GM10248 (cell line): ENCODE measurements at regions not wholly inside any gene's neighbourhood (a gene's known extent, or its start where the extent isn't known, plus 50 kb on each side); places are given as distances from the start of the nearest gene placed in this dataset.

ENCODE experiments used
- CTCF ChIA-PET: fragments of 300-600 bp; sonication (Branson Sonifier 250); formaldehyde crosslinking; extraction: SDS; loops from one replicate; lab custom pipeline; 2021; ENCODE audit warnings: antibody characterized with exemption; lab: Yijun Ruan, JAX
- POLR2A ChIA-PET: fragments of 350-650 bp; sonication (Branson Sonifier 250); formaldehyde crosslinking; extraction: SDS; loops from one replicate; lab custom pipeline; 2020; ENCODE audit warnings: antibody characterized with exemption; lab: Yijun Ruan, JAX
- DNase-seq: peaks from one replicate; pipeline ENCODE4 v3.0.0; 2012; ENCODE audit errors: extremely low spot score
- TF ChIP-seq, protein P1 (sequence below): IDR thresholded peaks from 2 replicates; pipeline ENCODE4 v1.5.1; 2012; ENCODE audit warnings: mild to moderate bottlenecking, low read depth; ENCODE audit errors: extremely low read depth, missing control alignments, control extremely low read depth

DNA sequence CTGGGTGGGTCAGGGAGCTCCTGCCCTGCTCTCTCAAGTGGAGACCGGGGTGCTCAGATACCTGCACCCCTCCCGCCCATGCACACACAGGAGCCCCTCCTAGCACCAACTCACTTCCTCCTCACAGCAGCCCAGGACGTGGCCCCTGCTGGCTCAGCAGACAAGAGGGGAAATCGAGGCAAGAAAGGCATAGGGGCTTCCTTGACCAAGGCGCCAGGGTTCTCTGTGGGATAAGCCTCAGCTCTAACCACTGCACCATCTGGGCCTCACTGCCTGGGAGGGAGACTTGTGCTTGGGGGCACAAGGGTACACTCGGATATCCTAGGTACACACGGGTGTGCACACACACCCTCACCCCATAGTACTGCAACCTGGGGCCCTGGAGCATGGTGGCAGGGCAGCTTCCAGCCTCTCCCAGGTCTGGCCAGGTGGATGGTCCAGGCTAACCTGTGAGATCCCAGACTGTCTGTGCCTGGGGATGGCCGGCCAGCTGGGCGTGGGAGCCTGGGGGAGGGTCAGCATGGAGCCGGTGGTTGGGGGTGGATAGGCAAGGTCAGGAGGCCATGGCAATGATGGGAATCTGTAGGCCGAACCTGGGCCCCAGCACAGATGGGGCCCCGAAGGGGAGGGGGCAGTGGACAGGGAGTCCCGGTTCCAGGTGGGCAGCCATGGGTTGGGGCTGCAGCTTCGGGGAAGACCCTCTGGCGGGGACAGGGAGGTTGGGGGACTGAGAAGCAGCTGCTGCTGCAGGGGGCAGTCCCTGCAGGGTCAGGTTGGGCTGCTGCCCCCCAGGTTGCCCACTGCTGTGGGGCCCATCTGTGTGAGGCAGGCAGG lies 312.4 kb downstream of the TMEM121 start:
- no peak for DNase-seq
- ChIA-PET CTCF (no interaction called here), POLR2A (no interaction called here)

DNA sequence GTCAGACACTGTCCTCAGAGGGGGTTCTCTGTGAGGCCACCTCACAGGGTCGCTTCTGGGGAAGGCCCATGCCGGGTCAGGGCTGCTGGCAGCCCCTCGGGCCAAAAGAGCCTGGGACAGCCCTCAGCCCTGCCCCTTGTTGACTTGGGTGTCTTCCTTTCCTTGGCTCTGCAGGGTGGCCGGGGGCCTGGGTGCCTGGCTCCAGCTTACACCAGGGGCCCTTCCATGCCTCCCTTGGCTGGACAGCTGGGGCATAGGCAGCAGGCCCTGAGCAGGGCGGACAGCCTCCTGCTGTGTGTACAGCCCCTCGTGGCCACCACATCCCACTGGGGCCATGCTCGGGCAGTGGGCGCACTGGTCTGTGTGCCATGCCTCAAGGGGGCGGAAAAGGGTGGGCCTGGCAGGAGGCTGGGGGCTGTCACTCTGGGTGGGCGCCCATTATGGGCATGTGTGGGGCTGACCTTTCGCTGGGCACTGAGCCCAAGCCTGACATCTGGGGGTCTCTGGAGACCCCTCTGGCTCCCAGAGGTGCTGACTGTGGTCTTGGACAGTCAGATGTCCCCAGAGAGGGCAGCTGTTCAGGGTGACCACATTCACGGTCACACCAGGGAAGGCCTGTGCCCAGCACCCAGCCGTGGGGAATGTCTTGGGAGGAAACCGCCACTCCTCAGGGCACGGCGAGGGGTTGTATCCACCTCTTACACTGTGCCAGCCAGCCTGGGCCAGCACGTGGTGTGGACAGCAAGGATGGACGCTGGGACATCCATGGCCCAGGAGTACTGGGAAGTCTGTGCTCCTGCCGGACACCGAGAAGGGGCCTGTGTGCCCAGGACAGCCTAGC lies 313.3 kb downstream of the TMEM121 start:
- TF ChIP-seq, protein P1, sequence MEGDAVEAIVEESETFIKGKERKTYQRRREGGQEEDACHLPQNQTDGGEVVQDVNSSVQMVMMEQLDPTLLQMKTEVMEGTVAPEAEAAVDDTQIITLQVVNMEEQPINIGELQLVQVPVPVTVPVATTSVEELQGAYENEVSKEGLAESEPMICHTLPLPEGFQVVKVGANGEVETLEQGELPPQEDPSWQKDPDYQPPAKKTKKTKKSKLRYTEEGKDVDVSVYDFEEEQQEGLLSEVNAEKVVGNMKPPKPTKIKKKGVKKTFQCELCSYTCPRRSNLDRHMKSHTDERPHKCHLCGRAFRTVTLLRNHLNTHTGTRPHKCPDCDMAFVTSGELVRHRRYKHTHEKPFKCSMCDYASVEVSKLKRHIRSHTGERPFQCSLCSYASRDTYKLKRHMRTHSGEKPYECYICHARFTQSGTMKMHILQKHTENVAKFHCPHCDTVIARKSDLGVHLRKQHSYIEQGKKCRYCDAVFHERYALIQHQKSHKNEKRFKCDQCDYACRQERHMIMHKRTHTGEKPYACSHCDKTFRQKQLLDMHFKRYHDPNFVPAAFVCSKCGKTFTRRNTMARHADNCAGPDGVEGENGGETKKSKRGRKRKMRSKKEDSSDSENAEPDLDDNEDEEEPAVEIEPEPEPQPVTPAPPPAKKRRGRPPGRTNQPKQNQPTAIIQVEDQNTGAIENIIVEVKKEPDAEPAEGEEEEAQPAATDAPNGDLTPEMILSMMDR, result no peak
- no peak for DNase-seq
- ChIA-PET POLR2A (no interaction called here), CTCF (no interaction called here)

More for the DNA sequence above, 312.4 kb downstream of the TMEM121 start:
- TF ChIP-seq, protein P1, result no peak

DNA sequence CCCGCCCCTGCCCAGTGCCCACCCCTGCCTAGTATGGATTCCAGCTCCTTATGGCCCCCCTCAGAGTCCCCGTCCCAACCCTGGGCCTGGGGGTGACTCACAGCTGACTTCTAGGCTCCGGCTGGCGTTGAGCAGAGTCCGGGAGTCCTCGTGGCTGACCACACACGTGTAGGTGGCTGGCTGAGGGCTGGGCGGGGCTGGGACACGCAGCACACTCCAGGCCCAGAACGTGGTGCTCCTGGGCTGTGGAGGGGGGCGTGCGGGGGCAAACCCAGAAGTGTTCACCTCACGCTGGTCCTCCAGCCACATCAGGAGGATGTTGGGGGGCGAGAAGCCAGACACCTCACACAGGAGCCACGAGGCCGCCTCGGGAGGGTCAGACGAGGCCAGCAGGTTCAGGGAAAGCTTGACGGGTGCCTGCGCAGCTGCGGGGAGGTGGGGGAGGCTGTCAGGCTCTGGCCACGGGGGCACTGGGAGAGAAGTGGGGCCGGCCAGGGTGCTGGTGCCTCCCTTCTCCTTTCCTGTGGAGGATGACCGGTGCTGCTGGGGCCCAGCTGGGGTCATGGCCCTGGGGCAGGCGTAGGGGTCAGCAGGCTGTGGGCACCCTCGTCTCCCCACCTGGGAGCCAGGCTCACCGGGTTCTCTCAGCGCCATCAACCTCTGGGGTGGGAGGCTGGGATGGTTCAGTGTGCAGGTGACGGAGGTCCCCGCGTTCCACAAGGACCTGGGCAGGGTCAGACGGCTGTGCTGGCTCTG lies 314.1 kb downstream of the TMEM121 start:
- no peak for DNase-seq
- CTCF ChIA-PET, result no interaction called here
- TF ChIP-seq, protein P1, result no peak
- POLR2A ChIA-PET, result no interaction called here

DNA sequence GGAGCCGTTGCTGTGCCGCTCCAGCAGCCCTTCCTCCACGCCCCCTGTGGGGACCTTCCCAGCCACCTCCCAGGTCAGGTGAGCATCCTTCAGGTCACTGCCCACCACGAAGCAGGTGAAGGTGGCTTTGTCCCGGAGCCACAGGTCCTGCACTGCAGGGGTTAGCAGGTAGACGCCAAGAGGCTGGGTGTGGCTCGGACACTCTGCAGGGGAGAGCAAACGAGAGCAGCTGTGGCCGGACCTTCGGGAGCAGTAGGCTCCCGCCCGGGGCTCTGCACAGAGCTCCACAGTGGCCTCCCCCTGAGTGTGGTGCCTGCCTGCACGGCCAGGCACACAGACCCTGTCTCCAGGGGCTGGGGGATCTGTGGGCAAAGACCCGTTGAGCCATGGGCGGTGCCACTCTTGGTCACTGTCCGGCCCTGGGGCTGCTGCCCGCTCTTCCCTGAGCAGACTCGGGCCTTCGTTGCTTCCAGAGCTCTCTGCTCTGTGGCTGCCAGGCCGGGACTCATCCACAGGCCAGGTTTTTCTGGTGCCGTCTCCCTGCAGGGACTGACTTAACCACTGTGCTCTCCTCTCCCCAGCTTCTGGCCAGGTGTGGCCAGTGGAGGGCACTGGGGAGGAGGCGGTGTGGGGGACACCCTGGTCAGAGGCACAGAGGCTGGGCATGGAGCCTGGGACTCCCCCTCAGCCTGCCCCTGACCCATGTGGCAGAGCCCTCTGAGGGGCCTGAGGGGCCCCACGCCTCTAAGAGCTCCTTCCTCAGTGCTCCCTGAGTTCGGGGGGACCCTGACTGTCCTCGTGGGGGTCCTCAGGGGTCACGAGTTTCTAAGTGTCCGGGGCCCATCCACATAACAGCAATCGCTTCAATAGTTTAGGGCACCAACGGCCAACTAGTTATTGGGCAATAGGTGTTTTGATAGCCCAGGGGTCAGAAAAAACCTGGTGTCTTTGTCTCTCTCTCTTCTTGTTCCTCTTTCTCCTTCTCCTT lies 314.9 kb downstream of the TMEM121 start:
- DNase-seq, result no peak
- CTCF ChIA-PET, result interaction anchor here (1.1 to 1.6 kb wide), 2 partner anchors 11 to 23 kb away, joined by 3 read pairs; no protein-coding TSS in a partner anchor
- TF ChIP-seq, protein P1, result no peak
- POLR2A ChIA-PET, result no interaction called here

DNA sequence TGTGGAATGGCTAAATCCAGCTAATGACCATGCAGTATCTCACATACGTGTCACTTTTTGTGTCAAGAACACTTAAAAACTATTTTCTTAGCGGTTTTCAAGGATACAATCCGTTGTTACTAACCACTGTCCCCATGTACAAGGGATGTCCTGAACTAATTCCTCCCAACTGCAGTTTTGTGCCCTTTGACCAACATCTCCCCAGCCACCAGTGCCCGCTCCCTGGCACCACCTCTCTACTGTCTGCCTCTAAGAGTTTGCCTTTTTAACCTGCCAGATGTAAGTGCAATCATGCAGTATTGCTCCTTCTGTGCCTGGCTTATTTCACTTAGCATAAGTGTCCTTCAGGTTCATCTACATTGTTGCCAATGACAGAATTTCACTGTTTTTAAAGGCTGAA lies 315.7 kb downstream of the TMEM121 start:
- no peak for DNase-seq
- TF ChIP-seq, protein P1, result no peak
- ChIA-PET CTCF (interaction anchor here (1.1 to 1.6 kb wide), 2 partner anchors 12 to 23 kb away, joined by 3 read pairs; no protein-coding TSS in a partner anchor), POLR2A (no interaction called here)
